Ishikawa (cell line): ENCODE measurements at regions not wholly inside any gene's neighbourhood (a gene's known extent, or its start where the extent isn't known, plus 50 kb on each side); places are given as distances from the start of the nearest gene placed in this dataset.

Source experiments
- FOXM1 ChIP-seq: IDR thresholded peaks from 2 replicates; pipeline ENCODE4 v1.6.1; 2012; ENCODE audit warnings: low read depth, borderline replicate concordance
- TF ChIP-seq, protein P1 (sequence below): IDR thresholded peaks from 2 replicates; pipeline ENCODE4 v1.6.1; 2012; ENCODE audit warnings: low read depth, mild to moderate bottlenecking

GRCh38 chr11:38784164-38784563 is 2186.1 kb upstream of the RAG2 start:
- TF ChIP-seq, protein P1, sequence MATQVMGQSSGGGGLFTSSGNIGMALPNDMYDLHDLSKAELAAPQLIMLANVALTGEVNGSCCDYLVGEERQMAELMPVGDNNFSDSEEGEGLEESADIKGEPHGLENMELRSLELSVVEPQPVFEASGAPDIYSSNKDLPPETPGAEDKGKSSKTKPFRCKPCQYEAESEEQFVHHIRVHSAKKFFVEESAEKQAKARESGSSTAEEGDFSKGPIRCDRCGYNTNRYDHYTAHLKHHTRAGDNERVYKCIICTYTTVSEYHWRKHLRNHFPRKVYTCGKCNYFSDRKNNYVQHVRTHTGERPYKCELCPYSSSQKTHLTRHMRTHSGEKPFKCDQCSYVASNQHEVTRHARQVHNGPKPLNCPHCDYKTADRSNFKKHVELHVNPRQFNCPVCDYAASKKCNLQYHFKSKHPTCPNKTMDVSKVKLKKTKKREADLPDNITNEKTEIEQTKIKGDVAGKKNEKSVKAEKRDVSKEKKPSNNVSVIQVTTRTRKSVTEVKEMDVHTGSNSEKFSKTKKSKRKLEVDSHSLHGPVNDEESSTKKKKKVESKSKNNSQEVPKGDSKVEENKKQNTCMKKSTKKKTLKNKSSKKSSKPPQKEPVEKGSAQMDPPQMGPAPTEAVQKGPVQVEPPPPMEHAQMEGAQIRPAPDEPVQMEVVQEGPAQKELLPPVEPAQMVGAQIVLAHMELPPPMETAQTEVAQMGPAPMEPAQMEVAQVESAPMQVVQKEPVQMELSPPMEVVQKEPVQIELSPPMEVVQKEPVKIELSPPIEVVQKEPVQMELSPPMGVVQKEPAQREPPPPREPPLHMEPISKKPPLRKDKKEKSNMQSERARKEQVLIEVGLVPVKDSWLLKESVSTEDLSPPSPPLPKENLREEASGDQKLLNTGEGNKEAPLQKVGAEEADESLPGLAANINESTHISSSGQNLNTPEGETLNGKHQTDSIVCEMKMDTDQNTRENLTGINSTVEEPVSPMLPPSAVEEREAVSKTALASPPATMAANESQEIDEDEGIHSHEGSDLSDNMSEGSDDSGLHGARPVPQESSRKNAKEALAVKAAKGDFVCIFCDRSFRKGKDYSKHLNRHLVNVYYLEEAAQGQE, result no peak
- no peak for TF ChIP-seq FOXM1
